ENCODE measurements at regions not wholly inside any gene's neighbourhood (a gene's known extent, or its start where the extent isn't known, plus 50 kb on each side); places are given as distances from the start of the nearest gene placed in this dataset.

- no peaks in the 10 kb centered on the region for H3K4me1 ChIP-seq (ENCODE audit: control insufficient read depth, insufficient read depth, low read length)
- no peak for DNase-seq
- no peaks in the 10 kb centered on the region for H3K27me3 ChIP-seq (ENCODE audit: control insufficient read depth, insufficient read depth, low read length, poor library complexity, severe bottlenecking)
- H3K36me3 ChIP-seq (ENCODE audit: control insufficient read depth, insufficient read depth, low read length): no peaks in the 10 kb centered on the region
- no peak overlapping the region for H3K4me3 Mint-ChIP-seq
- TF ChIP-seq, protein P1, sequence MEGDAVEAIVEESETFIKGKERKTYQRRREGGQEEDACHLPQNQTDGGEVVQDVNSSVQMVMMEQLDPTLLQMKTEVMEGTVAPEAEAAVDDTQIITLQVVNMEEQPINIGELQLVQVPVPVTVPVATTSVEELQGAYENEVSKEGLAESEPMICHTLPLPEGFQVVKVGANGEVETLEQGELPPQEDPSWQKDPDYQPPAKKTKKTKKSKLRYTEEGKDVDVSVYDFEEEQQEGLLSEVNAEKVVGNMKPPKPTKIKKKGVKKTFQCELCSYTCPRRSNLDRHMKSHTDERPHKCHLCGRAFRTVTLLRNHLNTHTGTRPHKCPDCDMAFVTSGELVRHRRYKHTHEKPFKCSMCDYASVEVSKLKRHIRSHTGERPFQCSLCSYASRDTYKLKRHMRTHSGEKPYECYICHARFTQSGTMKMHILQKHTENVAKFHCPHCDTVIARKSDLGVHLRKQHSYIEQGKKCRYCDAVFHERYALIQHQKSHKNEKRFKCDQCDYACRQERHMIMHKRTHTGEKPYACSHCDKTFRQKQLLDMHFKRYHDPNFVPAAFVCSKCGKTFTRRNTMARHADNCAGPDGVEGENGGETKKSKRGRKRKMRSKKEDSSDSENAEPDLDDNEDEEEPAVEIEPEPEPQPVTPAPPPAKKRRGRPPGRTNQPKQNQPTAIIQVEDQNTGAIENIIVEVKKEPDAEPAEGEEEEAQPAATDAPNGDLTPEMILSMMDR (conservative IDR thresholded peaks at IDR 0.05): no peak
- H3K36me3 Mint-ChIP-seq (ENCODE audit: low read depth): no peaks in the 10 kb centered on the region
- 95 to 100% methylated on average over 1 to 2 of the region's 2 CpGs for WGBS, 2 experiments (ENCODE audit: insufficient coverage in 1 of 2, insufficient read length in 1 of 2)
- H3K27me3 Mint-ChIP-seq (ENCODE audit: insufficient read depth): peaks cover 3% of the 10 kb centered on the region
- H3K27ac Mint-ChIP-seq: no peak overlapping the region
- H3K9ac ChIP-seq (ENCODE audit: extremely low read depth, low read length, poor library complexity, severe bottlenecking): no peak overlapping the region
- H3K27ac ChIP-seq (ENCODE audit: low read depth, low read length): no peak overlapping the region
- no peaks in the 10 kb centered on the region for H3K4me1 Mint-ChIP-seq
- peaks cover 2% of the 10 kb centered on the region for H3K9me3 ChIP-seq (ENCODE audit: control insufficient read depth, low read length)
- no peak overlapping the region for H3K4me3 ChIP-seq (ENCODE audit: low read length)
- H3K9me3 Mint-ChIP-seq: peaks cover 1% of the 10 kb centered on the region
Observed at GRCh38 chr9:84216151-84216550, 124.4 kb downstream of the SLC28A3 start.

GRCh38 chr9:84218322-84218721, 122.2 kb downstream of the SLC28A3 start:
- no peak overlapping the region for H3K27ac Mint-ChIP-seq
- H3K4me3 Mint-ChIP-seq: no peak overlapping the region
- TF ChIP-seq, protein P1 (conservative IDR thresholded peaks at IDR 0.05): no peak

GRCh38 chr9:84224246-84224645, 116.3 kb downstream of the SLC28A3 start:
- Mint-ChIP-seq H3K36me3 (ENCODE audit: low read depth) (no peaks in the 10 kb centered on the region), H3K27ac (no peak overlapping the region), H3K4me1 (peaks cover 29% of the 10 kb centered on the region), H3K4me3 (no peak overlapping the region), H3K27me3 (ENCODE audit: insufficient read depth) (peaks cover 1% of the 10 kb centered on the region), H3K9me3 (peaks cover 26% of the 10 kb centered on the region)
- WGBS, 2 experiments (ENCODE audit: insufficient coverage in 1 of 2, insufficient read length in 1 of 2): 93 to 97% methylated on average over 5 of the region's 5 CpGs
- peaks cover 17% of the 10 kb centered on the region for H3K9me3 ChIP-seq (ENCODE audit: control insufficient read depth, low read length)
- no peaks in the 10 kb centered on the region for H3K27me3 ChIP-seq (ENCODE audit: control insufficient read depth, insufficient read depth, low read length, poor library complexity, severe bottlenecking)
- no peaks in the 10 kb centered on the region for H3K36me3 ChIP-seq (ENCODE audit: control insufficient read depth, insufficient read depth, low read length)
- DNase-seq: no peak
- no peak overlapping the region for H3K9ac ChIP-seq (ENCODE audit: extremely low read depth, low read length, poor library complexity, severe bottlenecking)
- TF ChIP-seq, protein P1 (conservative IDR thresholded peaks at IDR 0.05): no peak
- H3K4me1 ChIP-seq (ENCODE audit: control insufficient read depth, insufficient read depth, low read length): peaks cover 19% of the 10 kb centered on the region
- no peak overlapping the region for H3K27ac ChIP-seq (ENCODE audit: low read depth, low read length)
- no peak overlapping the region for H3K4me3 ChIP-seq (ENCODE audit: low read length)

More at GRCh38 chr9:84218322-84218721, 122.2 kb downstream of the SLC28A3 start:
- no peaks in the 10 kb centered on the region for H3K36me3 Mint-ChIP-seq (ENCODE audit: low read depth)
- Histone ChIP-seq H3K36me3 (ENCODE audit: control insufficient read depth, insufficient read depth, low read length) (no peaks in the 10 kb centered on the region), H3K9ac (ENCODE audit: extremely low read depth, low read length, poor library complexity, severe bottlenecking) (no peak overlapping the region), H3K9me3 (ENCODE audit: control insufficient read depth, low read length) (peaks cover 17% of the 10 kb centered on the region), H3K4me1 (ENCODE audit: control insufficient read depth, insufficient read depth, low read length) (no peaks in the 10 kb centered on the region), H3K4me3 (ENCODE audit: low read length) (no peak overlapping the region), H3K27me3 (ENCODE audit: control insufficient read depth, insufficient read depth, low read length, poor library complexity, severe bottlenecking) (no peaks in the 10 kb centered on the region), H3K27ac (ENCODE audit: low read depth, low read length) (no peak overlapping the region)
- WGBS, 2 experiments (ENCODE audit: insufficient coverage in 1 of 2, insufficient read length in 1 of 2): 90 to 92% methylated on average over 3 to 4 of the region's 4 CpGs
- DNase-seq: no peak
- H3K9me3 Mint-ChIP-seq: peaks cover 22% of the 10 kb centered on the region
- no peaks in the 10 kb centered on the region for H3K4me1 Mint-ChIP-seq
- peaks cover 4% of the 10 kb centered on the region for H3K27me3 Mint-ChIP-seq (ENCODE audit: insufficient read depth)

All from endodermal cell (in vitro differentiated cells).